Ishikawa (cell line): ENCODE measurements at regions not wholly inside any gene's neighbourhood (a gene's known extent, or its start where the extent isn't known, plus 50 kb on each side); places are given as distances from the start of the nearest gene placed in this dataset.

Experiments used
- CEBPB ChIP-seq: IDR thresholded peaks from 2 replicates; pipeline ENCODE4 v1.6.1; 2012
- CREB1 ChIP-seq: IDR thresholded peaks from 2 replicates; pipeline ENCODE4 v1.6.1; 2012; ENCODE audit warnings: low read depth
- EGR1 ChIP-seq: IDR thresholded peaks from 2 replicates; pipeline ENCODE4 v1.6.1; 2012
- EP300 ChIP-seq: IDR thresholded peaks from 2 replicates; pipeline ENCODE4 v1.6.1; 2012; ENCODE audit warnings: borderline replicate concordance
- FOXM1 ChIP-seq: IDR thresholded peaks from 2 replicates; pipeline ENCODE4 v1.6.1; 2012; ENCODE audit warnings: low read depth, borderline replicate concordance
- NFIC ChIP-seq: IDR thresholded peaks from 2 replicates; pipeline ENCODE4 v1.6.1; 2012
- RAD21 ChIP-seq: IDR thresholded peaks from 2 replicates; pipeline ENCODE4 v1.6.1; 2012; ENCODE audit warnings: low read depth
- TAF1 ChIP-seq: IDR thresholded peaks from 2 replicates; pipeline ENCODE4 v1.6.1; 2012; ENCODE audit warnings: low read depth, mild to moderate bottlenecking
- TCF12 ChIP-seq: IDR thresholded peaks from 2 replicates; pipeline ENCODE4 v1.6.1; 2012; ENCODE audit warnings: low read depth
- TEAD4 ChIP-seq: IDR thresholded peaks from 2 replicates; pipeline ENCODE4 v1.6.1; 2012
- USF1 ChIP-seq: IDR thresholded peaks from 2 replicates; pipeline ENCODE4 v1.6.1; 2012
- YY1 ChIP-seq: IDR thresholded peaks from 2 replicates; pipeline ENCODE4 v1.6.1; 2012; ENCODE audit warnings: low read depth
- ZBTB7A ChIP-seq: IDR thresholded peaks from 2 replicates; pipeline ENCODE4 v1.6.1; 2012; ENCODE audit warnings: low read depth
- TF ChIP-seq, protein P1 (sequence below): IDR thresholded peaks from 2 replicates; pipeline ENCODE4 v1.6.1; 2012; ENCODE audit warnings: low read depth, mild to moderate bottlenecking
- TF ChIP-seq, protein P2 (sequence below): IDR thresholded peaks from 2 replicates; pipeline ENCODE4 v1.6.1; 2012

GRCh38 chr17:77033892-77034404 is 106.8 kb upstream of the SEC14L1 start:
- TF ChIP-seq NFIC, result no peak
- TF ChIP-seq YY1, result no peak
- no peak for TF ChIP-seq USF1
- no peak for TF ChIP-seq RAD21
- no peak for TF ChIP-seq FOXM1
- TF ChIP-seq CEBPB, result no peak
- TF ChIP-seq TAF1, result no peak

DNA sequence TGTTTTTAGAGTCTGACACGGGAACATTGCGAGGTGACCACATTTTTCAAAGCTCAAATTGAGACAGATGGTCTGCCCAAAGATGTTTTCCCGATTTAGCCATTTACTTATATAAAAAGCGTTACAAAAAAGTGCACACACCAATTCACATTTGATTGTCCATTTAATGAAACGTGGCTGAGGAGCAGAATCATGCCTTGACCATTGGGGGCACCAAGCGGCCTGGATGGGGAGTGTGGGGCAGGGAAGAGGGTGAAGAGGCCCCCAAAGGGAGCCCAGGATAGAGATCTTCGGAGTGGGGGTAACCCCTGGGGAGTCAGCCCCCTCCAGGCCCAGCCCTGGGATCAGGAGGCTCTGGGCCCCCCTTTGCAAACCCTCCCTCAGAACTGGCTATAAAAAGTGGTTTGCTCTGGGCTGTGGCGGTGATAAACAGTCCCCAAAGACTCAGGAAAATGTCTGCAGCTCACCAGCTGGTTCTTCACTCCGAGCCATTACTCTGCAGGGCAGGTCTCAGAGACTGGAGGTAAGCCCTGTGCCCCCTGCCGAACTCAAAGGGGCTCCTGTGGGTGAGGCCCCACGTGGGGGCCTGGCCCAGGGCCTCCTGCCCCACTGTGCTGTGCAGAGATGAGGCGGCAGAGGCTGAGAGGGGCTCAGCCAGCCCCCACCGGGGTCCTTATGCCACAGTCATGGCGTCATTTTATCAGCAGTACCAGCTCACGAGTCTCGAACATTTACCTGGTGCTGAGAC is 105.9 kb upstream of the SEC14L1 start:
- no peak for TF ChIP-seq TCF12
- no peak for TF ChIP-seq ZBTB7A
- no peak for TF ChIP-seq EP300
- no peak for TF ChIP-seq CEBPB
- TF ChIP-seq, protein P1, sequence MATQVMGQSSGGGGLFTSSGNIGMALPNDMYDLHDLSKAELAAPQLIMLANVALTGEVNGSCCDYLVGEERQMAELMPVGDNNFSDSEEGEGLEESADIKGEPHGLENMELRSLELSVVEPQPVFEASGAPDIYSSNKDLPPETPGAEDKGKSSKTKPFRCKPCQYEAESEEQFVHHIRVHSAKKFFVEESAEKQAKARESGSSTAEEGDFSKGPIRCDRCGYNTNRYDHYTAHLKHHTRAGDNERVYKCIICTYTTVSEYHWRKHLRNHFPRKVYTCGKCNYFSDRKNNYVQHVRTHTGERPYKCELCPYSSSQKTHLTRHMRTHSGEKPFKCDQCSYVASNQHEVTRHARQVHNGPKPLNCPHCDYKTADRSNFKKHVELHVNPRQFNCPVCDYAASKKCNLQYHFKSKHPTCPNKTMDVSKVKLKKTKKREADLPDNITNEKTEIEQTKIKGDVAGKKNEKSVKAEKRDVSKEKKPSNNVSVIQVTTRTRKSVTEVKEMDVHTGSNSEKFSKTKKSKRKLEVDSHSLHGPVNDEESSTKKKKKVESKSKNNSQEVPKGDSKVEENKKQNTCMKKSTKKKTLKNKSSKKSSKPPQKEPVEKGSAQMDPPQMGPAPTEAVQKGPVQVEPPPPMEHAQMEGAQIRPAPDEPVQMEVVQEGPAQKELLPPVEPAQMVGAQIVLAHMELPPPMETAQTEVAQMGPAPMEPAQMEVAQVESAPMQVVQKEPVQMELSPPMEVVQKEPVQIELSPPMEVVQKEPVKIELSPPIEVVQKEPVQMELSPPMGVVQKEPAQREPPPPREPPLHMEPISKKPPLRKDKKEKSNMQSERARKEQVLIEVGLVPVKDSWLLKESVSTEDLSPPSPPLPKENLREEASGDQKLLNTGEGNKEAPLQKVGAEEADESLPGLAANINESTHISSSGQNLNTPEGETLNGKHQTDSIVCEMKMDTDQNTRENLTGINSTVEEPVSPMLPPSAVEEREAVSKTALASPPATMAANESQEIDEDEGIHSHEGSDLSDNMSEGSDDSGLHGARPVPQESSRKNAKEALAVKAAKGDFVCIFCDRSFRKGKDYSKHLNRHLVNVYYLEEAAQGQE, result no peak
- TF ChIP-seq TAF1, result no peak
- TF ChIP-seq USF1, result no peak
- TF ChIP-seq YY1, result no peak
- TF ChIP-seq, protein P2, sequence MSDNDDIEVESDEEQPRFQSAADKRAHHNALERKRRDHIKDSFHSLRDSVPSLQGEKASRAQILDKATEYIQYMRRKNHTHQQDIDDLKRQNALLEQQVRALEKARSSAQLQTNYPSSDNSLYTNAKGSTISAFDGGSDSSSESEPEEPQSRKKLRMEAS, result no peak
- no peak for TF ChIP-seq FOXM1
- no peak for TF ChIP-seq TEAD4
- TF ChIP-seq CREB1, result no peak
- TF ChIP-seq EGR1, result no peak
- no peak for TF ChIP-seq NFIC
- TF ChIP-seq RAD21, result no peak

DNA sequence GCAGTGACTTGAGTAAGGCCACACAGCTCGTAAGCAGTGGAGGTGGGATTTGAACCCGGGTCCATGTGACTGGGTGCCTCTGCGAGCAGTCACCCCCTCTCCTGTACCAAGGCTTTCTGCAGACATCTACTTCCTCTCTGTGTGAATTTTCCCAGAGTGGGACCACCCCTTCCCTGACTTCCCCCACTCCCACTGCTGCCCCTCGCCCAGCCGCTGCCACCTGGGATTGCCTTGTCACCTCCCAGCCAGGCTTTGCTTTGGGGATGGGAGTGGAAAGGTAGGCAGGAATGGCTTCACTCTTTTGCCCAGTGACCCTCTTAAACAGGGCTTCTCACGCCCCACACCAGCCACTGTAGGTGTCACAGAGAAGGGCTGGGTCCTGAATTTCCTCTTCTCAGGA is 105.2 kb upstream of the SEC14L1 start:
- TF ChIP-seq CREB1 (no peak), TAF1 (no peak), FOXM1 (no peak), EGR1 (no peak), RAD21 (no peak), TEAD4 (no peak), EP300 (no peak), CEBPB (no peak), NFIC (no peak), ZBTB7A (no peak), TCF12 (no peak), USF1 (no peak), YY1 (no peak)
- TF ChIP-seq, protein P2, result no peak
- TF ChIP-seq, protein P1, result no peak

DNA sequence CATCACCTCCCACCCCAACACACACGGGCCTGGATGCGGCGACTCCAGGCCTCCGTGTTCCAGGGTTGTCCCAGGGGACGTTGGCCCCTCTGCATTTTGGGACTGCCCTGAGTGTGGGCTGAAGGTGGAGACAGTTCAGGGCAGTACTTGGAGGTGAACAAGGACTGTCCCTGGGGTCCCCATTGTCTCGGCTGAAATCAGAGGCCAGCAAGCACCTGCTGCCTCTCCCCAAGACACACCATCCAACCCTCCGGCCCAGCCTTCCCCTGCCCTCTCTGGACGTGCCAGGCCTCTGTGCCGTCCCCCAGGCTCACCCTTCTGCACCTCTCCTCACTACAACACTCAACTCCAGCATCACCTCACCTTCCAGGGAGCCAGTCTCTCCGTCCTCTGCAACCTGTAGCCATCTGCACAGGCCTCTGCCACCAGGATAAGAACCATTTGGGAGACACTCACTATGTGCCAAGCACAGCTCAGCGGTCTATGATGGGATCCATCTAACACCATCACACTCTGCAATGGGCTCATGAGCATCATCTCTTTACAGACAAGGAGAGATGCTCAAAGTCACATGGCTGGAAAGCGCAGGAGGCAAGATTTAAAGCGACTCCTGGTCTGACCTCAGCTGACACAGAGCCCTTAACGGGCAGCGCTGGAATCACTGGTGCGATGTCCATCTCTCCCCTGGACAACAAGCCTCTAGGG is 104.5 kb upstream of the SEC14L1 start:
- no peak for TF ChIP-seq CEBPB
- TF ChIP-seq TEAD4, result no peak
- TF ChIP-seq, protein P1, result no peak
- TF ChIP-seq NFIC, result no peak
- TF ChIP-seq YY1, result no peak
- TF ChIP-seq FOXM1, result no peak
- TF ChIP-seq CREB1, result no peak
- no peak for TF ChIP-seq TCF12
